ENCODE measurements at regions not wholly inside any gene's neighbourhood (a gene's known extent, or its start where the extent isn't known, plus 50 kb on each side); places are given as distances from the start of the nearest gene placed in this dataset.

- CTCF ChIA-PET: no interaction called here
- 16% methylated on average over 2 of the region's 2 CpGs for whole genome bisulfite sequencing (ENCODE audit: low lambda C conversion rate)
- TF ChIP-seq SMC3 (IDR thresholded peaks at IDR 0.05; ENCODE audit: low read depth, low read length) (no peak), USF2 (IDR thresholded peaks at IDR 0.05; ENCODE audit: borderline replicate concordance, low read depth, low read length) (no peak), TCF12 (IDR thresholded peaks at IDR 0.05) (no peak), TEAD4 (IDR thresholded peaks at IDR 0.05; ENCODE audit: borderline replicate concordance, insufficient read depth) (no peak), RXRA (IDR thresholded peaks at IDR 0.05; ENCODE audit: borderline replicate concordance, low read depth) (no peak), NRF1 (IDR thresholded peaks at IDR 0.05; ENCODE audit: low read depth, low read length) (no peak), EP300 (IDR thresholded peaks at IDR 0.05; ENCODE audit: borderline replicate concordance in 1 of 2, low read depth in 1 of 2, low read length in 1 of 2) (no peak), CHD2 (IDR thresholded peaks at IDR 0.05; ENCODE audit: low read length, partially characterized antibody) (no peak)
- Histone ChIP-seq H4K20me1 (ENCODE audit: insufficient read depth) (no peaks in the 10 kb centered on the region), H3K36me3 (replicated peaks in 1 of 2; ENCODE audit: control insufficient read depth in 1 of 2, insufficient read depth in 2 of 2, low read length in 1 of 2) (no peaks in the 10 kb centered on the region), H3K27ac (ENCODE audit: low read depth in 2 of 2, low read length in 1 of 2) (no peak overlapping the region), H3F3A (replicated peaks; ENCODE audit: insufficient read depth) (no peaks in the 10 kb centered on the region), H3K79me2 (ENCODE audit: insufficient read depth) (no peaks in the 10 kb centered on the region), H2AFZ (ENCODE audit: low read depth) (no peak overlapping the region), H3K27me3 (ENCODE audit: insufficient read depth) (no peaks in the 10 kb centered on the region), H3K9me2 (no peaks in the 10 kb centered on the region), H3K4me2 (no peak overlapping the region), H3K9ac (no peak overlapping the region), H3K4me3 (ENCODE audit: low read depth in 2 of 2, low read length in 1 of 2) (no peak overlapping the region), H3K9me3 (peaks cover 7% of the 10 kb centered on the region; the same call in 1 of the 2 replicates), H3K4me1 (ENCODE audit: control insufficient read depth in 1 of 2, insufficient read depth in 2 of 2, low read depth in 1 of 2, low read length in 1 of 2) (peaks cover 0 to 2% of the 10 kb centered on the region in 2 experiments; a peak in 1 of 4 replicates)
- no peak for DNase-seq
- POLR2A ChIA-PET: no interaction called here
Measured at GRCh38 chr3:1693145-1693544, 405.5 kb upstream of the CNTN4 start.

- Histone ChIP-seq H4K20me1 (ENCODE audit: insufficient read depth) (no peaks in the 10 kb centered on the region), H3K36me3 (replicated peaks in 1 of 2; ENCODE audit: control insufficient read depth in 1 of 2, insufficient read depth in 2 of 2, low read length in 1 of 2) (no peaks in the 10 kb centered on the region), H3K9me2 (no peaks in the 10 kb centered on the region), H3K9me3 (peaks cover 10% of the 10 kb centered on the region), H2AFZ (ENCODE audit: low read depth) (no peak overlapping the region), H3K4me3 (ENCODE audit: low read depth in 2 of 2, low read length in 1 of 2) (no peak overlapping the region), H3K79me2 (ENCODE audit: insufficient read depth) (no peaks in the 10 kb centered on the region), H3K4me2 (no peak overlapping the region), H3K4me1 (ENCODE audit: control insufficient read depth in 1 of 2, insufficient read depth in 2 of 2, low read depth in 1 of 2, low read length in 1 of 2) (peaks cover 0 to 11% of the 10 kb centered on the region in 2 experiments; a peak in 1 of 4 replicates), H3F3A (replicated peaks; ENCODE audit: insufficient read depth) (no peaks in the 10 kb centered on the region), H3K9ac (no peak overlapping the region), H3K27me3 (ENCODE audit: insufficient read depth) (no peaks in the 10 kb centered on the region), H3K27ac (ENCODE audit: low read depth in 2 of 2, low read length in 1 of 2) (no peak overlapping the region; a peak in 1 of 4 replicates)
- POLR2A ChIA-PET: no interaction called here
- no peak for DNase-seq
- no peak for TF ChIP-seq PBX3 (IDR thresholded peaks at IDR 0.05)
- no peak for TF ChIP-seq USF1 (IDR thresholded peaks at IDR 0.05; ENCODE audit: borderline replicate concordance, low read depth)
- no peak for TF ChIP-seq RXRA (IDR thresholded peaks at IDR 0.05; ENCODE audit: borderline replicate concordance, low read depth)
- TF ChIP-seq GATA2 (CRISPR knock-in tag; IDR thresholded peaks at IDR 0.05): peak; percentile 10; the same call in 1 of the 2 replicates
- TF ChIP-seq YY1 (IDR thresholded peaks at IDR 0.05; ENCODE audit: low read depth): no peak
- no peak for TF ChIP-seq TCF12 (IDR thresholded peaks at IDR 0.05)
- no peak for TF ChIP-seq TAF1 (IDR thresholded peaks at IDR 0.05; ENCODE audit: borderline replicate concordance, low read depth, low read length)
- no peak for TF ChIP-seq MEF2A (IDR thresholded peaks at IDR 0.05; ENCODE audit: borderline replicate concordance, low read depth)
- 17% methylated on average over 5 of the region's 5 CpGs for WGBS (ENCODE audit: low lambda C conversion rate)
- CTCF ChIA-PET: no interaction called here
Measured at GRCh38 chr3:1696669-1697275, 401.9 kb upstream of the CNTN4 start.
